GM18951 (cell line): ENCODE measurements at regions not wholly inside any gene's neighbourhood (a gene's known extent, or its start where the extent isn't known, plus 50 kb on each side); places are given as distances from the start of the nearest gene placed in this dataset.

Experiments used
- POLR2A ChIP-seq: IDR thresholded peaks from 4 replicates; pipeline ENCODE4 v1.6.1; 2011; ENCODE audit warnings: mild to moderate bottlenecking; ENCODE audit not compliant: insufficient read length, insufficient read depth; ENCODE audit errors: extremely low read depth
- in situ Hi-C: fragments of 300-500 bp; cut with MboI; formaldehyde crosslinking; loops from one replicate; pipeline ENCODE4 v1.12.0; 2022; ENCODE audit warnings: low sequenced_read_pairs, mixed read lengths, inconsistent platforms; ENCODE audit not compliant: unreplicated experiment

DNA sequence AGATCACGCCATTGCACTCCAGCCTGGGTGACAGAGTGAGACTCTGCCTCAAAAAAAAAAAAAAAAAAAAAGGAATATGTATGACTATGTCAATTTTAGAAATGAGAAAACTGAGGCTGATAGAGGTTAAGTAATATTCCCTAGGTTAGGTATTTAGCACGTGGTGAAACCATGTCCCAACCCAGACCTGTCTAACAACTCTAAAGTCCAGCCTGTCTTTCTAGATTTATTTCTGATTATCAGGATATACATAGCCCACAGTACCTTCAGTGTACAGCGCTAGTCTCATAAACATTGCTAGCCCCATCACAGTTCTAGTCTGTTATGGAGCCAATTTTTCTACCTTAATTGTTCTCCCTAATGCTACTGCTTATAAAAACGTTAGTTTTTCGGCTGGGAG lies 88.4 kb upstream of the RAP2B start:
- in situ Hi-C loops, result no loop called here
- TF ChIP-seq POLR2A, result no peak

DNA sequence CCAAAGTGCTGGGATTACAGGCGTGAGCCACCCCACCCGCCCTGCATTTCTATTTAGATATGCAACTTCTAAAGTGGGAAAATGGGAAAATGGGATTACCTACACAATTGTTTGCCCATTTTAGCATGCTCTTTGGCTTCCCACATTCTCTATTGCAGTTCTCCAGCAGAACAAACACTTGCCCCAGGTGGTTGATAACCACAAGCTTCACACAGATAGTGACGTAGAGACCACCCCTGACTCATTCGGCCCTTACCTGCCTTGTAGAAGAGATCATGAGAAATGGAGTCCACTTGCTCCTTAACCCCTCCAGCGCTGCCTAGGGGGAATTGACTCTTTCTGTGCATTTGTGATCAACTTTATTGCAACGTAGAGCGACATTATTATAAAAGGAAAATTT lies 83.2 kb upstream of the RAP2B start:
- in situ Hi-C loops, result no loop called here
- no peak for TF ChIP-seq POLR2A

DNA sequence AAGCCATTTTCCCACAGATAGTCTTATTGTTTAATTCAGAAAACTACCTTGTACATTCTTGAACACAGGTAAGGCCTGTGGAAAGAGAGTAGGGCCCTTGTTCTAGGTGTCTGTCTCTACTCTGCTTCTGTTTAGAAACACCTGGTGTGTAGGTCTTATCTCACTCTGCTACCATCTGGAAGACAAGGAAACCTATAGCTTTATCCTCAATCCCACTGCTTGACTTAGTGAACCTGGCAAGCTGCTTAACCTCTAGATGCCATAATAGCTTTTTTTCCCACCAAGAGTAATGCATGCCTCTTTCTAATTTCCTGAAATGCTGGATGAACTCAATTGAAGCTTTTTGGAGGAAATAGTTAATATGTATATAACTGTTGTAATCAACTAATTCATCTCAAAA lies 82.6 kb upstream of the RAP2B start:
- in situ Hi-C loops, result no loop called here
- no peak for TF ChIP-seq POLR2A

DNA sequence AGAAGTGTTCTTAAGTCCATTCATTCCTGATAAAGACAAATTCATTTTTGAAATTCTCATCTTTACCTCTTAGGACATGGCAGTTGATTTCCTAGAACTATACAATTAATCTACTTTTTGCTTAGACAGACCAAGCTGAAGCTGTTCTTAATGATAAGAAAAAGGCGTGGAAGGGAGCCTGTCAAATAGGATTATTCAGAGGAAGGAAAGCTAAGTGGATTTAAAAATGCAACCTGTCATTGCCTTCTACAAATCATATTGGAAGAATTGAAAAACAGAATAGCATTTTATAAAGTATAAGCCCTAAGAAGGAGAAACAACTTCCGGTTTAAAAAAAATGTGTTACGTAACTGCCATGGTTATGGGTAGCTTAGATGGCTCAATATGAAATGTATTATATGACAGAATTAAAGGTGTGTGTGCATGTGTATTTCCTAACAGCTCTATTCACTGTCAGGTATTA lies 81.2 kb upstream of the RAP2B start:
- no peak for TF ChIP-seq POLR2A
- in situ Hi-C loops, result no loop called here

DNA sequence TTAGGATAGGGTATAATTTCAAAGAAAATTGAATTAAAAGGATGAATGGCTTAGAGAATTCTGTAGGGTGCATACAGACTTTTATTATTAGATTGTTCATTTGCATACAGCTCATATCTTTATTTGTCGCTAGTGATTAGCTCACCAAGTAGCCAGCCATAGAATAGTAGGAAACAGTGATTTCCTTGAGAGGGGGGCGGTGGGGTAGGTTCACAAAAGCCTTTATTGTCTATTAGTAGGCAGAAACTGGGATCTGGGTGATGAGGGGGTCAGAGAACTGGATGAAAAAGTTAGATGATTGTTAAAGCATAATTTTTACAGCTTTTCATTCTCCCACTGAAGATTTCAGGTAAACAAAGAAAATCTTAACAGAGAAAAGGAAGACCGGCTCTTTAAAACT lies 77.6 kb upstream of the RAP2B start:
- no peak for TF ChIP-seq POLR2A

DNA sequence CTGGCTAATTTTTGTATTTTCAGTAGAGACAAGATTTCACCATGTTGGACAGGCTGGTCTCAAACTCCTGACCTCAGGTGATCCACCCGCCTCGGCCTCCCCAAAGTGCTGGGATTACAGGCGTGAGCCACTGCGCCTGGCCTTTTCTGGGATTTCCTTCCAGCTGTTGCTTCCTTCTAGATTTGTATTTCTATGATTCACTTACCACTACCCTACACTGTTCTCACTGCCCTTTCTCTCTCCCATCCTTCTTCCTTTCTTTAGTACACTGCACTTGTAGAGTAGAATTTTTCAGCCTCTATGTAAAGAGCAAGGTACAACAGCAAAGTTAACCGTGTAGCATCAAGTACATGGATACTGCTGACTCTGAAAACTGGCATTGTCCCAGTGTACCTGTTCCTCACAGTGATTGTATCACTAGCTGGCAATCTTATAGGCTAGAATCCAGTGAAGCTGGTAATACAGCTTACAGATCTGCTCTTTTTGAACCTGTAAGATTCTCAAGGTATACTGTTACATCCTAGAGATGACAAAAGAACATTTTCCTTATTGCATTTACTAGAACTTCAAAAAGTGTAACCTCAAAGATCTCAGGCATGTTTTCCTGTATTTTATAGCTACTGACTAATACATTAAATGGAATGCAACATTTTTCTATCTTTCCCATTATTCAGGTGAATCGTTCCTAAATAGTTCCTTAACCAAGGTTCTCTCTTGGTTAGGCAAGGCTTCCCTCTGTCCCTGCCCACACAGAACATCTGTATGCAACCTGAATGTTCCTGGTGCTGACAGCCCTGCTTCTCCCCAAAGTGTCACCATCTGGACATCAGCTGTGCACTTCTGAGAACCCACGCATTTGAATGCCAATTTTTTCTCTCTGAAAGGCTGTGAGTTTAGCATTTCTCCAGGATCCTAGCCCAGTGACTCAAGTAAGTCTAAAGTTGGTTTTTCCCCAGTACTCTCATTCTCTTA lies 74.1 kb upstream of the RAP2B start:
- no peak for TF ChIP-seq POLR2A
- in situ Hi-C loops, result no loop called here

More for the DNA sequence above, 77.6 kb upstream of the RAP2B start:
- in situ Hi-C loops, result no loop called here

DNA sequence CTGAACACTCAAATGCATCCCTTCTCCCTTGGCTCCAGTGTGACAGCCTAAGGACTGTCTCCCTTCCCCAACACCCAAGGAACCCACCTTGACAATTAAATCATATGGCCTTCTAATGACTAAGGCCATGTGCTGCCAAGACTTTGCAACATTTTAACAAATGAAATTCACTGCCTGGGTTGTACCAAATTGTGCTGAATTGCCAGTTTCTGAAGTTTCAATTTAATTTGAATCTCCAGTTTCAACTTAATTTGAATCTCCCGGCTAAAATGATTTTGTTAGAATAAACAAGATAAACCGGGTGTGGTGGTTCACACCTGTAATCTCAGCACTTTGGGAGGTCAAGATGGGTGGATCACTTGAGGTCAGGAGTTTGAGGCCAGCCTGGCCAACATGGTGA lies 72.4 kb upstream of the RAP2B start:
- TF ChIP-seq POLR2A, result no peak
- in situ Hi-C loops, result no loop called here

DNA sequence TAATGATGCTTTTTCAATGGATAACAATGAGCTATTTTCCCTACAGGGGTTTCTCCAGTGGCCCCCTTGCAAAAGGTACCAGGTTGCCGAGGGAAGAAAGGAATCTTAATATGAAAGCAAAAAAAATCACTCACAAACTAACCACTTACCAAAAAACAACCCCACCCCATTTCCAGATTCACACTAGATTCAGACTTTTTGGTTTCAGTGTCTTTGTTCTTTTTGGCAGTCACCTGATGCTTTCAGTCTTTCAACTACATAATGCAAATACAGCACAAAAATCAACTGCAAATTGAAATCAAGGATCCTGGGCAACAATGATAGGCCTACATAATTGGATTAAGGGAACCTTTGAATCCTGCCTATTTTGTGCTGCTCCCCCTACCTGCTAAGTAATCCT lies 71.1 kb upstream of the RAP2B start:
- in situ Hi-C loops, result no loop called here
- no peak for TF ChIP-seq POLR2A

- TF ChIP-seq POLR2A, result no peak
- in situ Hi-C loops, result no loop called here
Measured at GRCh38 chr3:153093629-153094028, 68.4 kb upstream of the RAP2B start.

DNA sequence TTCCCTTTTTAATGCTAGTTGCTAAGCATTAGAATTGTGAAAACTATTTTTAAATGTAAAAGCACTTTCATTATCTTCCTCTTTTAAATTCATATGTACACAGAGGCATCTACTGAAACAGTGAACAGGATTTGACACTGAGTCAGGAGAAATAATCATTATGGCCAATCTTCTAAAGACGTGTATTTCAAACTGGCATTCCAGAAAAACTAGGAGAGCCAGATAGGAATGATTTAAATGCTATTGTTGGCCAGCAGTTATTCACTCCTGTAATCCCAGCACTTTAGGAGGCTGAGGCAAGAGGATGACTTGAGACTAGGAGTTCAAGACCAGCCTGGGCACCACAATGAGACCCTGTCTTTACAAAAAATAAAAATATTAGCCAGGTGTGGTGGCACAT lies 67.6 kb upstream of the RAP2B start:
- in situ Hi-C loops, result no loop called here
- no peak for TF ChIP-seq POLR2A

DNA sequence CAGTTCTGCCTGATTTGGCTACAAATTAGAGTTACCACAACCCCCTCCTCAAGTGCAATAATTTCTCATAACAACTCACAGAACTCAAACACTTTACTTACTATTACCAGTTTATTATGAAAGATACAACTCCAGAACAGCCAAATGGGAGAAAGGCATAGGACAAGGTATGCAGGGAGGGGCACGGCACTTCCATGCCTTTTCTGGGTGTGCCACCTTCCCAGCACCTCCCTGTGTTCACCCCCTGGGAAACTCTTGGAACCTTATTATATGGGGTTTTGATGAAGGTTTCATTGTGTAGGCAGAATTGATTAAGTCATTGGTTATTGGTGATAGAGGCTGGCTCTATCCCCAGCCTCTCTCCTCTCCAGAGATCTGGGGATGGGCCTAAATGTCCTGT lies 66.6 kb upstream of the RAP2B start:
- no peak for TF ChIP-seq POLR2A
- in situ Hi-C loops, result no loop called here

GRCh38 chr3:153096731-153097131 lies 65.3 kb upstream of the RAP2B start:
- TF ChIP-seq POLR2A, result no peak

GRCh38 chr3:153097213-153097612 lies 64.8 kb upstream of the RAP2B start:
- no peak for TF ChIP-seq POLR2A
- in situ Hi-C loops, result no loop called here

More at GRCh38 chr3:153096731-153097131, 65.3 kb upstream of the RAP2B start:
- in situ Hi-C loops, result no loop called here

GRCh38 chr3:153099131-153099530 lies 62.9 kb upstream of the RAP2B start:
- TF ChIP-seq POLR2A, result no peak
- in situ Hi-C loops, result no loop called here
